ENCODE measurements at regions not wholly inside any gene's neighbourhood (a gene's known extent, or its start where the extent isn't known, plus 50 kb on each side); places are given as distances from the start of the nearest gene placed in this dataset.

DNA sequence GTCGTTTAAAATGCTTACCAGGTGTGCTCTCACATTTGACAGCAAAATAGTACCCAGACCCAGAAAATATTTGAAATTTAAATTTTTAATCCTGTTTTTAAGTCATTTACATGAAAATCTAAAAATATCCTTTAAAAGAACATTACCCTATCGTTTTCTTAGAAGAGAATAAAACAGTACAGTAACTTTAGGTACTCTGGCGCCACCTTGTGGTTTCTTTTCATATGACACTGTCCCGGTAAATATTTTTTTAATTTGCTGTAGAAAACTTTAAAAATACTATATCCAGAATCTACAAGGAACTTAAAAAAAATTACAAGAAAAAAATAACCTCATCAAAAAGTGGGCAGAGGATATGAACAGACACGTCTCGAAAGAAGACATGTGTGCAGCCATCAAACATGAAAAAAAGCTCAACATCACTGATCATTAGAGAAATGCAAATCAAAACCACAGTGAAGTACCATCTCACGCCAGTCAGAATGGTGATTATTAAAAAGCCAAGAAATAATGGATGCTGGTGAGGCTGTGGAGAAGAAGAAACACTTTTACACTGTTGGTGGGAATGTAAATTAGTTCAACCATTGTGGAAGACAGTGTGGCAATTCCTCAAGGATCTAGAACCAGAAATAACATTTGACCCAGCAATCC is 129.2 kb downstream of the RGS21 start:
- peak; percentile 84 for TF ChIP-seq CTCF (IDR thresholded peaks at IDR 0.05)
- Histone ChIP-seq H3K4me1 (ENCODE audit: control insufficient read depth in 1 of 2, insufficient read depth in 1 of 2, low read depth in 1 of 2, low read length in 1 of 2) (no peaks in the 10 kb centered on the region), H3K27ac (no peak overlapping the region), H3K9me3 (no peaks in the 10 kb centered on the region), H3K4me3 (ENCODE audit: low read depth in 1 of 2, low read length in 1 of 2) (no peak overlapping the region), H3K36me3 (no peaks in the 10 kb centered on the region), H3K27me3 (no peaks in the 10 kb centered on the region)

GRCh38 chr1:192448026-192448578 is 127.5 kb upstream of the RGS1 start:
- Histone ChIP-seq H3K36me3 (no peaks in the 10 kb centered on the region), H3K27me3 (no peaks in the 10 kb centered on the region), H3K9me3 (no peaks in the 10 kb centered on the region), H3K27ac (no peak overlapping the region), H3K4me3 (ENCODE audit: low read depth in 1 of 2, low read length in 1 of 2) (no peak overlapping the region), H3K4me1 (ENCODE audit: control insufficient read depth in 1 of 2, insufficient read depth in 1 of 2, low read depth in 1 of 2, low read length in 1 of 2) (no peaks in the 10 kb centered on the region)
- TF ChIP-seq CTCF (IDR thresholded peaks at IDR 0.05): no peak

- Histone ChIP-seq H3K36me3 (no peaks in the 10 kb centered on the region), H3K27ac (no peak overlapping the region), H3K9me3 (no peaks in the 10 kb centered on the region), H3K4me1 (ENCODE audit: control insufficient read depth in 1 of 2, insufficient read depth in 1 of 2, low read depth in 1 of 2, low read length in 1 of 2) (no peaks in the 10 kb centered on the region), H3K27me3 (no peaks in the 10 kb centered on the region), H3K4me3 (ENCODE audit: low read depth in 1 of 2, low read length in 1 of 2) (no peak overlapping the region)
- TF ChIP-seq CTCF (IDR thresholded peaks at IDR 0.05): no peak
Measured at GRCh38 chr1:192453360-192453992, 122.1 kb upstream of the RGS1 start.

GRCh38 chr1:192459467-192459866 is 116.1 kb upstream of the RGS1 start:
- Histone ChIP-seq H3K36me3 (no peaks in the 10 kb centered on the region), H3K9me3 (no peaks in the 10 kb centered on the region)
- no peak for TF ChIP-seq CTCF (IDR thresholded peaks at IDR 0.05)

DNA sequence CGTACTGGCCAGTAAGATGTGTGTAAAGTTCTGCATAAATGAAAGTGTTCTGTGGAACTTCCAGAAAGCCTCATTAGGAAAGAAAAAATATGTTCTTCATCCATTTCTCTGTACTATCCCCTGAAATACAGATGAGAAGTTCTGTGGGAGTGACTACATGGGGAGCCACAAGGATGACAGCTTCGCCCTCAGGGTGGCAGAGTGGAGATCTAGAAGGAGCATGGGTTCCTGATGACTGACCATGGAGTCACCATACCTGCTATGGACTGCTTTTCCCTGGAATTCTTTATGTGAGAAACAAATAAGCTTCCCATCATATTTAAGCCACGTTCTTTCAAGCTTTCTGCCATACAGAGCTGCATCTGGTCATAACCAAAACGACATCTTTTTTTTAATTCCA is 113.9 kb upstream of the RGS1 start:
- TF ChIP-seq CTCF (IDR thresholded peaks at IDR 0.05): no peak

More at GRCh38 chr1:192459467-192459866, 116.1 kb upstream of the RGS1 start:
- Histone ChIP-seq H3K4me1 (ENCODE audit: control insufficient read depth in 1 of 2, insufficient read depth in 1 of 2, low read depth in 1 of 2, low read length in 1 of 2) (no peaks in the 10 kb centered on the region), H3K27me3 (no peaks in the 10 kb centered on the region), H3K27ac (no peak overlapping the region), H3K4me3 (ENCODE audit: low read depth in 1 of 2, low read length in 1 of 2) (no peak overlapping the region)

More for the DNA sequence above, 113.9 kb upstream of the RGS1 start:
- H3K36me3 ChIP-seq: no peaks in the 10 kb centered on the region
- no peaks in the 10 kb centered on the region for H3K4me1 ChIP-seq (ENCODE audit: control insufficient read depth in 1 of 2, insufficient read depth in 1 of 2, low read depth in 1 of 2, low read length in 1 of 2)
- H3K9me3 ChIP-seq: no peaks in the 10 kb centered on the region
- H3K4me3 ChIP-seq (ENCODE audit: low read depth in 1 of 2, low read length in 1 of 2): no peak overlapping the region
- H3K27ac ChIP-seq: no peak overlapping the region
- no peaks in the 10 kb centered on the region for H3K27me3 ChIP-seq

Measured in neutrophil (primary cell).